ENCODE measurements at regions not wholly inside any gene's neighbourhood (a gene's known extent, or its start where the extent isn't known, plus 50 kb on each side); places are given as distances from the start of the nearest gene placed in this dataset.

DNA sequence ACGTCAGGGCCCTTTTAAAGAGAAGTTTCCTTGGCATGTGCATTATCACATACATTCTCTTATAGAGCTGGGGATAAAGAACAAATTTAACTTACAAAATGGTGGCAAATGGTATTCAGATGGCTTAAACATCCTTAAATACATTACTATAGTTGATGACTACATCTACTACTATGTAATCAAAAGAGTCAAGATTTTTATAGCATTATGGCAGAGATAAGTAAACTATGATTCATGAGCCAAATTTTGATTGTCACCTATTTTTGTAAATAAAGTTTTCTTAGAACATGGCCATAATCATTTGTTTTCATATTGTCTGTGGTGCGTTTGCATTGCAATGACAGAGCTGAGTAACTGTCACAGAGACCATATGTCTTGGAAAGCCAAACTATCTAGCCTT lies 1188.6 kb upstream of the TENM4 start:
- no peak for DNase-seq (ENCODE audit: low read depth in 1 of 2, low spot score in 1 of 2)
- no peak for TF ChIP-seq POLR2AphosphoS5 (IDR thresholded peaks at IDR 0.05; ENCODE audit: low read depth)
- no peak for TF ChIP-seq GABPA (IDR thresholded peaks at IDR 0.05; ENCODE audit: low read depth)
- no peak for TF ChIP-seq SPI1 (IDR thresholded peaks at IDR 0.05; ENCODE audit: borderline replicate concordance, low read depth)
- TF ChIP-seq, protein P1, sequence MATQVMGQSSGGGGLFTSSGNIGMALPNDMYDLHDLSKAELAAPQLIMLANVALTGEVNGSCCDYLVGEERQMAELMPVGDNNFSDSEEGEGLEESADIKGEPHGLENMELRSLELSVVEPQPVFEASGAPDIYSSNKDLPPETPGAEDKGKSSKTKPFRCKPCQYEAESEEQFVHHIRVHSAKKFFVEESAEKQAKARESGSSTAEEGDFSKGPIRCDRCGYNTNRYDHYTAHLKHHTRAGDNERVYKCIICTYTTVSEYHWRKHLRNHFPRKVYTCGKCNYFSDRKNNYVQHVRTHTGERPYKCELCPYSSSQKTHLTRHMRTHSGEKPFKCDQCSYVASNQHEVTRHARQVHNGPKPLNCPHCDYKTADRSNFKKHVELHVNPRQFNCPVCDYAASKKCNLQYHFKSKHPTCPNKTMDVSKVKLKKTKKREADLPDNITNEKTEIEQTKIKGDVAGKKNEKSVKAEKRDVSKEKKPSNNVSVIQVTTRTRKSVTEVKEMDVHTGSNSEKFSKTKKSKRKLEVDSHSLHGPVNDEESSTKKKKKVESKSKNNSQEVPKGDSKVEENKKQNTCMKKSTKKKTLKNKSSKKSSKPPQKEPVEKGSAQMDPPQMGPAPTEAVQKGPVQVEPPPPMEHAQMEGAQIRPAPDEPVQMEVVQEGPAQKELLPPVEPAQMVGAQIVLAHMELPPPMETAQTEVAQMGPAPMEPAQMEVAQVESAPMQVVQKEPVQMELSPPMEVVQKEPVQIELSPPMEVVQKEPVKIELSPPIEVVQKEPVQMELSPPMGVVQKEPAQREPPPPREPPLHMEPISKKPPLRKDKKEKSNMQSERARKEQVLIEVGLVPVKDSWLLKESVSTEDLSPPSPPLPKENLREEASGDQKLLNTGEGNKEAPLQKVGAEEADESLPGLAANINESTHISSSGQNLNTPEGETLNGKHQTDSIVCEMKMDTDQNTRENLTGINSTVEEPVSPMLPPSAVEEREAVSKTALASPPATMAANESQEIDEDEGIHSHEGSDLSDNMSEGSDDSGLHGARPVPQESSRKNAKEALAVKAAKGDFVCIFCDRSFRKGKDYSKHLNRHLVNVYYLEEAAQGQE (IDR thresholded peaks at IDR 0.05; ENCODE audit: insufficient replicate concordance, low read depth), result no peak
- TF ChIP-seq, protein P2, sequence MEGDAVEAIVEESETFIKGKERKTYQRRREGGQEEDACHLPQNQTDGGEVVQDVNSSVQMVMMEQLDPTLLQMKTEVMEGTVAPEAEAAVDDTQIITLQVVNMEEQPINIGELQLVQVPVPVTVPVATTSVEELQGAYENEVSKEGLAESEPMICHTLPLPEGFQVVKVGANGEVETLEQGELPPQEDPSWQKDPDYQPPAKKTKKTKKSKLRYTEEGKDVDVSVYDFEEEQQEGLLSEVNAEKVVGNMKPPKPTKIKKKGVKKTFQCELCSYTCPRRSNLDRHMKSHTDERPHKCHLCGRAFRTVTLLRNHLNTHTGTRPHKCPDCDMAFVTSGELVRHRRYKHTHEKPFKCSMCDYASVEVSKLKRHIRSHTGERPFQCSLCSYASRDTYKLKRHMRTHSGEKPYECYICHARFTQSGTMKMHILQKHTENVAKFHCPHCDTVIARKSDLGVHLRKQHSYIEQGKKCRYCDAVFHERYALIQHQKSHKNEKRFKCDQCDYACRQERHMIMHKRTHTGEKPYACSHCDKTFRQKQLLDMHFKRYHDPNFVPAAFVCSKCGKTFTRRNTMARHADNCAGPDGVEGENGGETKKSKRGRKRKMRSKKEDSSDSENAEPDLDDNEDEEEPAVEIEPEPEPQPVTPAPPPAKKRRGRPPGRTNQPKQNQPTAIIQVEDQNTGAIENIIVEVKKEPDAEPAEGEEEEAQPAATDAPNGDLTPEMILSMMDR (IDR thresholded peaks at IDR 0.05; ENCODE audit: insufficient read depth, low read length), result no peak
- no peak overlapping the region for H3K27ac ChIP-seq (replicated peaks)
- H3K27me3 ChIP-seq (ENCODE audit: insufficient read depth, poor library complexity, severe bottlenecking), result no peaks in the 10 kb centered on the region
- H3K4me3 ChIP-seq (replicated peaks; ENCODE audit: insufficient read depth, low read length), result no peak overlapping the region

DNA sequence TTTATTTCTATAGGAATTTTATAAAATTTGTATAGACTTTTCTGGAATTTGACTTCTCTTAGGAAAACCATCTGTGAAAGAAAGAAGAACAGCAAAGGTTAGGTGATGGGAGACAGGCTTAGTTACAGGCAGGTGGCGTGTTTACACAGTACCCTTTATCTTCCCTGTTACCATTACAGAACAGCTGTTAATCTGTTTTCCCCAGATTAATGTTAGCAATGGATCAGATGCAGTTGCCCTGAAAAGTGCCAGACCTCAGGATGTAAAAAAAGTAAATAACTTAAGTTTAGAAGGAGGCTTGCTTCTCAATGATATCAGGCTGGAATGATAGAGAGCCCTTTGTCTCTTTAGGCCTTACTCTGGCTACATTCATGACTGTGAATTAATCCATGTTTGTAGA lies 1186.5 kb upstream of the TENM4 start:
- Histone ChIP-seq H3K27ac (replicated peaks) (no peak overlapping the region), H3K4me3 (replicated peaks; ENCODE audit: insufficient read depth, low read length) (no peak overlapping the region), H3K27me3 (ENCODE audit: insufficient read depth, poor library complexity, severe bottlenecking) (no peaks in the 10 kb centered on the region)
- TF ChIP-seq, protein P1 (IDR thresholded peaks at IDR 0.05; ENCODE audit: insufficient replicate concordance, low read depth), result no peak
- TF ChIP-seq, protein P2 (IDR thresholded peaks at IDR 0.05; ENCODE audit: insufficient read depth, low read length), result no peak
- TF ChIP-seq GABPA (IDR thresholded peaks at IDR 0.05; ENCODE audit: low read depth) (no peak), SPI1 (IDR thresholded peaks at IDR 0.05; ENCODE audit: borderline replicate concordance, low read depth) (no peak), POLR2AphosphoS5 (IDR thresholded peaks at IDR 0.05; ENCODE audit: low read depth) (no peak)
- DNase-seq (ENCODE audit: low read depth in 1 of 2, low spot score in 1 of 2), result no peak

DNA sequence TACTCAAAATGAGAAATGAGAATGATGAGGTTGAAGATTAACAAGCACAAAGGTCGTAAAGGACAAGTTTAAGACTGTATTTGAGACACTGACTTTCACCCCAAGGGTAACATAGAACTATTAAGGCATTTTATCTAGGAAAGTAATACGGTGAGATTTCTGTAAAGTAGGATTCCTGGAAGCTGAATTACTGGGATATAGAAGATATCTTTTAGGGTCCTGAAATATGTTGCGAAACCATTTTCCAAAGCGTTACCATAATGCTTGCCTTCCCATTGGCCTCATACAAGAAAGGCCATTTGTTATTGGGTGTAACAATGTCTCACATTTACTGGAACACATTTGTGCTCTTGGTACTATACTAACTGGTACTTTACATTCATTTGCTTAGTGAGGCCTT lies 1185.9 kb upstream of the TENM4 start:
- no peak for DNase-seq (ENCODE audit: low read depth in 1 of 2, low spot score in 1 of 2)
- TF ChIP-seq, protein P2 (IDR thresholded peaks at IDR 0.05; ENCODE audit: insufficient read depth, low read length), result no peak
- TF ChIP-seq GABPA (IDR thresholded peaks at IDR 0.05; ENCODE audit: low read depth) (no peak), POLR2AphosphoS5 (IDR thresholded peaks at IDR 0.05; ENCODE audit: low read depth) (no peak), SPI1 (IDR thresholded peaks at IDR 0.05; ENCODE audit: borderline replicate concordance, low read depth) (no peak)
- TF ChIP-seq, protein P1 (IDR thresholded peaks at IDR 0.05; ENCODE audit: insufficient replicate concordance, low read depth), result no peak
- no peaks in the 10 kb centered on the region for H3K27me3 ChIP-seq (ENCODE audit: insufficient read depth, poor library complexity, severe bottlenecking)
- no peak overlapping the region for H3K4me3 ChIP-seq (replicated peaks; ENCODE audit: insufficient read depth, low read length)
- no peak overlapping the region for H3K27ac ChIP-seq (replicated peaks)

Measured in HL-60 (cell line).